Muscle of leg (tissue), 3 donors: ENCODE measurements at regions not wholly inside any gene's neighbourhood (a gene's known extent, or its start where the extent isn't known, plus 50 kb on each side); places are given as distances from the start of the nearest gene placed in this dataset.

Experiments used
- DNase-seq: peaks from one replicate; pipeline ENCODE4 v3.0.0; 2013
- H3K27ac ChIP-seq: one replicate; pipeline ENCODE4 v1.5.1; 2013; ENCODE audit warnings: mild to moderate bottlenecking, low read length, control low read depth
- H3K27me3 ChIP-seq: one replicate; pipeline ENCODE4 v1.6.1; 2013; ENCODE audit warnings: low read length; ENCODE audit not compliant: control insufficient read depth, insufficient read depth
- H3K36me3 ChIP-seq: one replicate; pipeline ENCODE4 v1.6.1; 2013; ENCODE audit warnings: low read length; ENCODE audit not compliant: control insufficient read depth, insufficient read depth
- H3K4me1 ChIP-seq: one replicate; pipeline ENCODE4 v1.6.1; 2013; ENCODE audit warnings: low read length; ENCODE audit not compliant: control insufficient read depth, insufficient read depth
- H3K4me3 ChIP-seq: one replicate; pipeline ENCODE4 v1.5.1; 2013; ENCODE audit warnings: low read length, control low read depth
- H3K9me3 ChIP-seq: replicated peaks from 2 replicates; pipeline ENCODE4 v1.6.1; 2013; ENCODE audit warnings: low read depth, low read length; ENCODE audit not compliant: control insufficient read depth
- WGBS: methylation state at CpG from one replicate; pipeline ENCODE4 v1.1.5; 2013; ENCODE audit warnings: missing lambda C conversion rate; ENCODE audit not compliant: insufficient coverage; 5-methylcytosine and 5-hydroxymethylcytosine counted together

- Histone ChIP-seq H3K4me1 (no peaks in the 10 kb centered on the region), H3K36me3 (no peaks in the 10 kb centered on the region), H3K27ac (no peak overlapping the region), H3K9me3 (no peaks in the 10 kb centered on the region), H3K27me3 (no peaks in the 10 kb centered on the region), H3K4me3 (no peak overlapping the region)
- WGBS = no CpG with 5 or more reads among the region's 2 CpGs
- no peak for DNase-seq
These were observed 647.7 kb downstream of the BCL11A start for GRCh38 chr2:59905731-59906130.

- no peaks in the 10 kb centered on the region for H3K27me3 ChIP-seq
- no CpG with 5 or more reads among the region's 9 CpGs for WGBS
- H3K4me3 ChIP-seq = no peak overlapping the region
- H3K27ac ChIP-seq = no peak overlapping the region
- H3K4me1 ChIP-seq = no peaks in the 10 kb centered on the region
- H3K9me3 ChIP-seq = no peaks in the 10 kb centered on the region
- H3K36me3 ChIP-seq = no peaks in the 10 kb centered on the region
- DNase-seq = no peak
These were observed 649.4 kb downstream of the BCL11A start for GRCh38 chr2:59903994-59904544.

GRCh38 chr2:59900728-59901452 lies 652.6 kb downstream of the BCL11A start:
- Histone ChIP-seq H3K27ac (no peak overlapping the region), H3K9me3 (no peaks in the 10 kb centered on the region), H3K27me3 (no peaks in the 10 kb centered on the region), H3K4me3 (no peak overlapping the region), H3K4me1 (no peaks in the 10 kb centered on the region), H3K36me3 (no peaks in the 10 kb centered on the region)
- DNase-seq = no peak
- WGBS = 100% methylated on average over 2 of the region's 6 CpGs

- Histone ChIP-seq H3K27me3 (no peaks in the 10 kb centered on the region), H3K4me3 (no peak overlapping the region), H3K4me1 (no peaks in the 10 kb centered on the region), H3K36me3 (no peaks in the 10 kb centered on the region), H3K27ac (no peak overlapping the region), H3K9me3 (no peaks in the 10 kb centered on the region)
- DNase-seq = no peak
- 59% methylated on average over 2 of the region's 3 CpGs for WGBS
These were observed 653.8 kb downstream of the BCL11A start for GRCh38 chr2:59899692-59900091.

- no peak overlapping the region for H3K4me3 ChIP-seq
- WGBS = 60% methylated on average over 1 of the region's 3 CpGs
- no peak overlapping the region for H3K27ac ChIP-seq
These were observed 656.8 kb downstream of the BCL11A start for GRCh38 chr2:59896499-59897245.

GRCh38 chr2:59893612-59894011 lies 659.8 kb downstream of the BCL11A start:
- WGBS = 60% methylated on average over 1 of the region's 2 CpGs
- Histone ChIP-seq H3K27me3 (no peaks in the 10 kb centered on the region), H3K4me1 (no peaks in the 10 kb centered on the region), H3K9me3 (no peaks in the 10 kb centered on the region), H3K36me3 (no peaks in the 10 kb centered on the region), H3K4me3 (no peak overlapping the region), H3K27ac (no peak overlapping the region)
- no peak for DNase-seq

More at GRCh38 chr2:59896499-59897245, 656.8 kb downstream of the BCL11A start:
- H3K27me3 ChIP-seq = no peaks in the 10 kb centered on the region
- DNase-seq = no peak
- H3K4me1 ChIP-seq = no peaks in the 10 kb centered on the region
- H3K36me3 ChIP-seq = no peaks in the 10 kb centered on the region
- no peaks in the 10 kb centered on the region for H3K9me3 ChIP-seq

GRCh38 chr2:59892398-59892797 lies 661.1 kb downstream of the BCL11A start:
- H3K27ac ChIP-seq = no peak overlapping the region
- no peak for DNase-seq
- H3K9me3 ChIP-seq = no peaks in the 10 kb centered on the region
- H3K27me3 ChIP-seq = no peaks in the 10 kb centered on the region
- H3K4me3 ChIP-seq = no peak overlapping the region
- no peaks in the 10 kb centered on the region for H3K4me1 ChIP-seq
- 76% methylated on average over 4 of the region's 5 CpGs for WGBS
- no peaks in the 10 kb centered on the region for H3K36me3 ChIP-seq

GRCh38 chr2:59889305-59889704 lies 664.1 kb downstream of the BCL11A start:
- 100% methylated on average over 1 of the region's 8 CpGs for WGBS
- DNase-seq = no peak
- Histone ChIP-seq H3K27me3 (no peaks in the 10 kb centered on the region), H3K4me1 (peaks cover 2% of the 10 kb centered on the region), H3K9me3 (no peaks in the 10 kb centered on the region), H3K27ac (no peak overlapping the region), H3K36me3 (no peaks in the 10 kb centered on the region), H3K4me3 (no peak overlapping the region)

- H3K27me3 ChIP-seq = no peaks in the 10 kb centered on the region
- no peaks in the 10 kb centered on the region for H3K9me3 ChIP-seq
- no peaks in the 10 kb centered on the region for H3K36me3 ChIP-seq
- H3K4me1 ChIP-seq = peaks cover 2% of the 10 kb centered on the region
- H3K4me3 ChIP-seq = no peak overlapping the region
- WGBS = no CpG with 5 or more reads among the region's 1 CpG
- H3K27ac ChIP-seq = no peak overlapping the region
- DNase-seq = no peak
These were observed 664.7 kb downstream of the BCL11A start for GRCh38 chr2:59888706-59889105.

GRCh38 chr2:59888015-59888414 lies 665.4 kb downstream of the BCL11A start:
- H3K27ac ChIP-seq = no peak overlapping the region
- no peaks in the 10 kb centered on the region for H3K27me3 ChIP-seq
- H3K4me1 ChIP-seq = peaks cover 2% of the 10 kb centered on the region
- DNase-seq = no peak
- 33% methylated on average over 1 of the region's 3 CpGs for WGBS
- no peak overlapping the region for H3K4me3 ChIP-seq
- no peaks in the 10 kb centered on the region for H3K36me3 ChIP-seq
- H3K9me3 ChIP-seq = no peaks in the 10 kb centered on the region
